Colonic mucosa (tissue), 4 donors: ENCODE measurements at regions not wholly inside any gene's neighbourhood (a gene's known extent, or its start where the extent isn't known, plus 50 kb on each side); places are given as distances from the start of the nearest gene placed in this dataset.

Source experiments
- DNase-seq: peaks from one replicate; pipeline ENCODE4 v3.0.0-alpha.2; 2020
- H3K27ac ChIP-seq: fragments of 200-600 bp; one replicate; pipeline ENCODE4 v1.8.0; 2021
- H3K27me3 ChIP-seq: fragments of 200-600 bp; one replicate; pipeline ENCODE4 v1.8.0; 2021
- H3K36me3 ChIP-seq: fragments of 200-600 bp; one replicate; pipeline ENCODE4 v1.8.0; 2021
- H3K4me1 ChIP-seq: fragments of 200-600 bp; one replicate; pipeline ENCODE4 v1.8.0; 2021; ENCODE audit warnings: mild to moderate bottlenecking
- H3K4me3 ChIP-seq: fragments of 200-600 bp; one replicate; pipeline ENCODE4 v1.8.0; 2021
- H3K9ac ChIP-seq, 2 donors: one replicate each; pipeline ENCODE4 v1.7.0; 2013; ENCODE audit warnings: control low read depth in 2 of 2, low read depth in 2 of 2, low read length in 2 of 2
- H3K9me3 ChIP-seq: fragments of 200-600 bp; one replicate; pipeline ENCODE4 v1.8.0; 2021
- intact Hi-C: fragments of 100-400 bp; cut with DNase I; formaldehyde crosslinking; loops from one replicate; pipeline ENCODE4 v1.14.1; 2022
- TF ChIP-seq, protein P1 (sequence below): fragments of 200-600 bp; IDR thresholded peaks from one replicate; pipeline ENCODE4 v1.8.0; 2022; ENCODE audit warnings: antibody characterized with exemption, mild to moderate bottlenecking
- donor health status: healthy.
- donor health status: DM: no; HTN: no; CAD: no.
- donor health status: DM: no; HTN: no; CAD: no.

DNA sequence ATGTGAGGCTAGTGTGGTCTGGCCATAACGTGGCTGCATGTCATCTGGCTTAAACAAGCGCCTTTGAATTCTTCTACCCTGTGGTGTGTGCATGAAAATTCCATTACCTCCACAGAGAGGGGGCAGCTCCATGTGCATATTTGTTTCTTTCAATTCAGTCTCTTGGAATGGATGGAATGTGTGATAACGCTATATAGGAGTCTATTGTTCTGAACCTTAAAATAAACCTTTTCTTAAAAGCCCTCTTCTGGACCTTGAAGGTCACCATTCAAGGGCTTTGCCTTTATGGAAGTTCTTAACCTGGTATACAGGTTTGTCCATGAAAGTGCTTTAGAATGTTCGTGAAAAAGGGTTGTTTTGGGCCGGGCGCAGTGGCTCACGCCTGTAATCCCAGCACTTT lies 118.2 kb upstream of the ADGRL2 start:
- Histone ChIP-seq H3K27ac (no peak overlapping the region), H3K9ac (no peak overlapping the region), H3K4me1 (no peaks in the 10 kb centered on the region), H3K36me3 (no peaks in the 10 kb centered on the region), H3K4me3 (no peak overlapping the region), H3K27me3 (no peaks in the 10 kb centered on the region), H3K9me3 (no peaks in the 10 kb centered on the region)
- TF ChIP-seq, protein P1, sequence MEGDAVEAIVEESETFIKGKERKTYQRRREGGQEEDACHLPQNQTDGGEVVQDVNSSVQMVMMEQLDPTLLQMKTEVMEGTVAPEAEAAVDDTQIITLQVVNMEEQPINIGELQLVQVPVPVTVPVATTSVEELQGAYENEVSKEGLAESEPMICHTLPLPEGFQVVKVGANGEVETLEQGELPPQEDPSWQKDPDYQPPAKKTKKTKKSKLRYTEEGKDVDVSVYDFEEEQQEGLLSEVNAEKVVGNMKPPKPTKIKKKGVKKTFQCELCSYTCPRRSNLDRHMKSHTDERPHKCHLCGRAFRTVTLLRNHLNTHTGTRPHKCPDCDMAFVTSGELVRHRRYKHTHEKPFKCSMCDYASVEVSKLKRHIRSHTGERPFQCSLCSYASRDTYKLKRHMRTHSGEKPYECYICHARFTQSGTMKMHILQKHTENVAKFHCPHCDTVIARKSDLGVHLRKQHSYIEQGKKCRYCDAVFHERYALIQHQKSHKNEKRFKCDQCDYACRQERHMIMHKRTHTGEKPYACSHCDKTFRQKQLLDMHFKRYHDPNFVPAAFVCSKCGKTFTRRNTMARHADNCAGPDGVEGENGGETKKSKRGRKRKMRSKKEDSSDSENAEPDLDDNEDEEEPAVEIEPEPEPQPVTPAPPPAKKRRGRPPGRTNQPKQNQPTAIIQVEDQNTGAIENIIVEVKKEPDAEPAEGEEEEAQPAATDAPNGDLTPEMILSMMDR = no peak
- intact Hi-C loops = no loop called here
- DNase-seq = no peak

DNA sequence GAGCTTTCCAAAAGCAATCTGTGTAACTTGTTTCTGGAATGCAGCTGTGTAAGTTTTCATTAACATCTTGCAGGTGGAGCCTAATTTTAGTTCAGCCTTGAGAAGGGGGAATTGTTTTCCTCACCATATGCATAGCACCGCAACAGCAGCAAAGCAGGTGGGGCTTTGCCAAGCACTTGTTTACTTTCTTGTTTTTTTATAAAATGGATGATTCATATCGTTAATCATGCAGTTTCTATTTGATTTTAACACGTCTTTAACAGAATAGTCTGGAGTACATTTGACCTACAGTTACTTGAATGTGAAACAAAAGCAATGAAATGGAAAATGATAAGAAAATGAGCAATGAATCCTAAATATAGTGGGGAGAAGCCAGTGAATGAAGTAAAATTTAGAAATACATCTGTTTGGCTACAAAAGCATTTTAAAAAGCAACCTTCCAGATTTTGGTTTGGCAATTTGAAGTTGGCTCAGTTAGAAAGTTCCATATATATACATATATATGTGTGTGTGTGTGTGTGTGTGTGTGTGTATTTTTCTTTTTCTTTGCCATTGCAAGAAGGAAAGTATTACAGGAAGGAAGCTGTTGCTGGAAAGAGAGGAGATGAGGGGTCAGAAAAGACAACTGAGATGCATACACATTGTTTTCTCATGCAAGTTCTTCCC lies 119.0 kb upstream of the ADGRL2 start:
- H3K36me3 ChIP-seq = no peaks in the 10 kb centered on the region
- H3K9ac ChIP-seq = no peak overlapping the region
- TF ChIP-seq, protein P1 = no peak
- H3K4me3 ChIP-seq = no peak overlapping the region
- intact Hi-C loops = no loop called here
- no peak overlapping the region for H3K27ac ChIP-seq
- no peak for DNase-seq
- no peaks in the 10 kb centered on the region for H3K4me1 ChIP-seq
- H3K27me3 ChIP-seq = no peaks in the 10 kb centered on the region
- H3K9me3 ChIP-seq = no peaks in the 10 kb centered on the region

DNA sequence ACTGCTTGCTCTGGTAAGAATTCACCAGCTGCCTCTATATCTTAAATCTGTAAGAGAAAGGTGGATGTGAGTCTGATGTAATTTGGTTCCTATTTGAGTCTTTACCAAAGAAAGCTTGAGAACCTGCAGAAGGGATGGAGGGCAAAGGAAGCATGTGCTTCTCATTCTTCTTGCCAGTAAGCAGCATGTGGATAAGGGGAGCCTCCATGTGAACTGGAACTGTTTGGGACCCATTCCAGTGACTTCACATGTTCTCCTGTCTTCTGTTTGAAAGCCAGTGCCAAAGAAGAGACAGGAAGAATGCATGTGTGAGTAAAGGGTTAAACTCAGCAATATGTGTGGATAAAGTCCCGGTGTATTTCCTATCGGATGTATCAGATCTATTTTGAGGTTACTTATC lies 119.6 kb upstream of the ADGRL2 start:
- Histone ChIP-seq H3K27me3 (no peaks in the 10 kb centered on the region), H3K9me3 (no peaks in the 10 kb centered on the region), H3K36me3 (no peaks in the 10 kb centered on the region), H3K27ac (no peak overlapping the region), H3K9ac (no peak overlapping the region), H3K4me1 (no peaks in the 10 kb centered on the region), H3K4me3 (no peak overlapping the region)
- intact Hi-C loops = no loop called here
- DNase-seq = no peak
- TF ChIP-seq, protein P1 = no peak

- H3K4me3 ChIP-seq = no peak overlapping the region
- no peaks in the 10 kb centered on the region for H3K4me1 ChIP-seq
- no peak overlapping the region for H3K27ac ChIP-seq
- no peaks in the 10 kb centered on the region for H3K27me3 ChIP-seq
- H3K9ac ChIP-seq = no peak overlapping the region
- no peaks in the 10 kb centered on the region for H3K36me3 ChIP-seq
- H3K9me3 ChIP-seq = no peaks in the 10 kb centered on the region
- intact Hi-C loops = no loop called here
- no peak for DNase-seq
- TF ChIP-seq, protein P1 = no peak
These were observed 120.8 kb upstream of the ADGRL2 start for GRCh38 chr1:81679942-81680341.

DNA sequence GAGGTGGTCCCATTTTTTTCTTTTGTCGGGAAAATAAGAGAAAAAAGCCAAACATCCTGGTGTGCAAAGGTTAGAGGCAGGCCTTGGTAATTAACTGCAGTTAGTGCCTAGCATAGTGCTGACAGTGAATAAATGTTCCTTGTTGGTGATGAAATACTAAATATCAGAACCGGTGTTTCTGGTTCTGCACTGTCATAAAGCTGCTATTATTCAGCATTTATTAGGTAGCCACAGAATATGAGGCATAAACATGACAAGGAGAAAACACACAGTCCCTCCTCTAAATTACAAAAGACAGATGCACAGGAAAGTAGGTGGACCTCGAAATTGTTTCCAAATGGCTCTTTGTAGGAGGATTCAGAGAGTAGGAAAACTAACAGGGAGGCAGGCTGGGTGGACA lies 122.0 kb upstream of the ADGRL2 start:
- Histone ChIP-seq H3K36me3 (no peaks in the 10 kb centered on the region), H3K9me3 (no peaks in the 10 kb centered on the region), H3K27me3 (no peaks in the 10 kb centered on the region), H3K27ac (no peak overlapping the region), H3K4me3 (no peak overlapping the region), H3K9ac (no peak overlapping the region), H3K4me1 (no peaks in the 10 kb centered on the region)
- intact Hi-C loops = no loop called here
- TF ChIP-seq, protein P1 = no peak
- DNase-seq = no peak
